Thyroid gland (tissue), 4 donors: ENCODE measurements at regions not wholly inside any gene's neighbourhood (a gene's known extent, or its start where the extent isn't known, plus 50 kb on each side); places are given as distances from the start of the nearest gene placed in this dataset.

Source experiments
- DNase-seq, 2 donors: peaks; one replicate each; pipeline ENCODE4 v3.0.0-alpha.2; 2019
- H3K27ac ChIP-seq, 3 donors: fragments of 200-600 bp; sonication (generic); 1 replicate in 2 of 3; 2 replicates in 1 of 3; pipeline ENCODE4 v1.5.1; 2016 to 2019; ENCODE audit warnings: mild to moderate bottlenecking in 1 of 3, moderate library complexity in 1 of 3
- H3K27me3 ChIP-seq: fragments of 200-600 bp; sonication (generic); one replicate; pipeline ENCODE4 v1.5.1; 2019
- H3K36me3 ChIP-seq, 2 donors: fragments of 200-600 bp; sonication (generic); one replicate each; pipeline ENCODE4 v1.5.1; 2016 to 2019
- H3K4me1 ChIP-seq, 2 donors: fragments of 200-600 bp; sonication (generic); one replicate each; pipeline ENCODE4 v1.5.1; 2017 to 2019
- H3K4me3 ChIP-seq, 3 donors: fragments of 200-600 bp; sonication (generic); replicated peaks in 1 of 3; 1 replicate in 2 of 3; 2 replicates in 1 of 3; pipeline ENCODE4 v1.5.1; 2016; ENCODE audit warnings: mild to moderate bottlenecking in 1 of 3
- H3K9me3 ChIP-seq: fragments of 200-600 bp; sonication (generic); one replicate; pipeline ENCODE4 v1.5.1; 2017
- CTCF ChIP-seq, 6 experiments: fragments of 200-600 bp in 3 of 6; fragments of 450-650 bp in 3 of 6; sonication (generic) in 3 of 6; IDR thresholded peaks; one replicate each; pipeline ENCODE4 v1.5.1; 2016 to 2019; ENCODE audit warnings: antibody characterized with exemption in 6 of 6, mild to moderate bottlenecking in 2 of 6, inconsistent platforms in 1 of 6, moderate library complexity in 1 of 6
- POLR2A ChIP-seq, 2 donors: fragments of 450-650 bp; IDR thresholded peaks; one replicate each; pipeline ENCODE4 v1.6.1; 2017; ENCODE audit warnings: antibody characterized with exemption in 2 of 2, mild to moderate bottlenecking in 2 of 2, moderate library complexity in 1 of 2
- WGBS, 2 donors: methylation state at CpG; one replicate each; pipeline ENCODE4 v1.1.5; 2017; 5-methylcytosine and 5-hydroxymethylcytosine counted together
- intact Hi-C: fragments of 100-400 bp; cut with DNase I; formaldehyde crosslinking; loops from one replicate; pipeline ENCODE4 v1.15.1; 2023

- intact Hi-C loops, result no loop called here
- Histone ChIP-seq H3K9me3 (no peaks in the 10 kb centered on the region), H3K4me3 (no peak overlapping the region), H3K27ac (no peak overlapping the region), H3K27me3 (no peaks in the 10 kb centered on the region), H3K4me1 (no peaks in the 10 kb centered on the region), H3K36me3 (no peaks in the 10 kb centered on the region)
- 84 to 85% methylated on average over 5 of the region's 5 CpGs for WGBS, 2 donors
- DNase-seq, result no peak
- no peak for TF ChIP-seq POLR2A (IDR thresholded peaks at IDR 0.05)
- no peak for TF ChIP-seq CTCF (IDR thresholded peaks at IDR 0.05)
Measured at GRCh38 chr4:166655705-166656104, 578.6 kb downstream of the SPOCK3 start.

- 19 to 25% methylated on average over 3 of the region's 3 CpGs for WGBS, 2 donors
- TF ChIP-seq CTCF (IDR thresholded peaks at IDR 0.05) (no peak), POLR2A (IDR thresholded peaks at IDR 0.05) (no peak)
Measured at GRCh38 chr4:166657261-166657660, 577.0 kb downstream of the SPOCK3 start.

GRCh38 chr4:166658585-166658984 is 575.7 kb downstream of the SPOCK3 start:
- TF ChIP-seq POLR2A (IDR thresholded peaks at IDR 0.05) (no peak), CTCF (IDR thresholded peaks at IDR 0.05) (no peak)

More at GRCh38 chr4:166657261-166657660, 577.0 kb downstream of the SPOCK3 start:
- Histone ChIP-seq H3K9me3 (no peaks in the 10 kb centered on the region), H3K4me1 (no peaks in the 10 kb centered on the region), H3K36me3 (no peaks in the 10 kb centered on the region), H3K27me3 (no peaks in the 10 kb centered on the region), H3K4me3 (no peak overlapping the region), H3K27ac (no peak overlapping the region)
- no peak for DNase-seq
- intact Hi-C loops, result no loop called here

GRCh38 chr4:166662266-166662843 is 571.9 kb downstream of the SPOCK3 start:
- no peak for DNase-seq
- intact Hi-C loops, result no loop called here
- H3K36me3 ChIP-seq, result no peaks in the 10 kb centered on the region
- no peaks in the 10 kb centered on the region for H3K9me3 ChIP-seq
- no peaks in the 10 kb centered on the region for H3K27me3 ChIP-seq
- no peaks in the 10 kb centered on the region for H3K4me1 ChIP-seq
- WGBS, 2 donors, result 52 to 59% methylated on average over 3 of the region's 3 CpGs
- TF ChIP-seq CTCF (IDR thresholded peaks at IDR 0.05) (no peak), POLR2A (IDR thresholded peaks at IDR 0.05) (no peak)
- no peak overlapping the region for H3K4me3 ChIP-seq
- no peak overlapping the region for H3K27ac ChIP-seq

More at GRCh38 chr4:166658585-166658984, 575.7 kb downstream of the SPOCK3 start:
- WGBS, 2 donors, result 71 to 82% methylated on average over 1 of the region's 1 CpG
- DNase-seq, result no peak
- H3K4me3 ChIP-seq, result no peak overlapping the region
- no peak overlapping the region for H3K27ac ChIP-seq
- intact Hi-C loops, result no loop called here
- H3K9me3 ChIP-seq, result no peaks in the 10 kb centered on the region
- H3K27me3 ChIP-seq, result no peaks in the 10 kb centered on the region
- no peaks in the 10 kb centered on the region for H3K36me3 ChIP-seq
- no peaks in the 10 kb centered on the region for H3K4me1 ChIP-seq

GRCh38 chr4:166670341-166670740 is 564.0 kb downstream of the SPOCK3 start:
- Histone ChIP-seq H3K27me3 (no peaks in the 10 kb centered on the region), H3K4me1 (no peaks in the 10 kb centered on the region), H3K27ac (no peak overlapping the region), H3K4me3 (no peak overlapping the region), H3K36me3 (no peaks in the 10 kb centered on the region), H3K9me3 (no peaks in the 10 kb centered on the region)
- 73 to 80% methylated on average over 1 of the region's 1 CpG for WGBS, 2 donors
- no peak for DNase-seq
- intact Hi-C loops, result no loop called here
- TF ChIP-seq CTCF (IDR thresholded peaks at IDR 0.05), result no peak
- TF ChIP-seq POLR2A (IDR thresholded peaks at IDR 0.05), result no peak
